HL-60 (cell line): ENCODE measurements at regions not wholly inside any gene's neighbourhood (a gene's known extent, or its start where the extent isn't known, plus 50 kb on each side); places are given as distances from the start of the nearest gene placed in this dataset.
"Not testable (repeated sequence)": the region's sequence is repeated elsewhere in the genome, so short reads cannot be mapped to it uniquely, and the experiment has no call there.

Experiments
- POLR2AphosphoS5 ChIP-seq: IDR thresholded peaks from 2 replicates; pipeline ENCODE4 v1.6.1; 2012; ENCODE audit warnings: low read depth
- TF ChIP-seq, protein P1 (sequence below): IDR thresholded peaks from one replicate; pipeline ENCODE4 v1.5.1; 2011; ENCODE audit warnings: low read length, control low read depth, inconsistent platforms; ENCODE audit not compliant: insufficient read depth

DNA sequence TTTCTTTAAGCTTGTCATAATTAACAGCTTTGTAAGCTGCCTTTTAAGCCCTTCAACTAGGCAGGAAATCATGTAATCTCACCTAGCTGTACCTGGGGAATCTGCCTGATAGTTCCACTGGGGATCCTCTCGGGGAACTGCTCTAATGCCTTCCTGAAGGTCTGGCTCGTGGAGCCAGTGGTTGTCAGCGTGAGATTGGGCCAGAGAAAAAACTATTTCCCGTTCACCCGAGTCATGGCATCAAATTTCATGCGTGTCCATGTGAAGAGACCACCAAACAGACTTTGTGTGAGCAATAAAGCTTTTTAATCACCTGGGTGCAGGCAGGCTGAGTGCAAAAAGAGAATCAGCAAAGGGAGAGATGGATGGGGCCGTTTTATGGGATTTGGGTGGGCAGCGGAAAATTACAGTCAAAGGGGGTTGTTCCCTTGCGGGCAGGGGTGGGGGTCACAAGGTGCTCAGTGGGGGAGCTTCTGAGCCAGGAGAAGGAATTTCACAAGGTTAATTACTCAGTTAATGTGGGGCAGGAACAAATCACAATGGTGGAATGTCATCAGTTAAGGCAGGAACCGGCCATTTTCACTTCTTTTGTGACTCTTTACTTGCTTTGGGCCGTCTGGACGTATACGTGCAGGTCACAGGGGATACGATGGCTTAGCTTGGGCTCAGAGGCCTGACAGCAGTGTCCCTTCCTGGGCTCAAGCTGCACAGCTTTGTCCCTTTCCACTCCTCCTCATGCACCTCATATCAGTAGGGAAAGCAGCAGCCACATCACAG lies 170.7 kb downstream of the UNC5CL start:
- TF ChIP-seq, protein P1, sequence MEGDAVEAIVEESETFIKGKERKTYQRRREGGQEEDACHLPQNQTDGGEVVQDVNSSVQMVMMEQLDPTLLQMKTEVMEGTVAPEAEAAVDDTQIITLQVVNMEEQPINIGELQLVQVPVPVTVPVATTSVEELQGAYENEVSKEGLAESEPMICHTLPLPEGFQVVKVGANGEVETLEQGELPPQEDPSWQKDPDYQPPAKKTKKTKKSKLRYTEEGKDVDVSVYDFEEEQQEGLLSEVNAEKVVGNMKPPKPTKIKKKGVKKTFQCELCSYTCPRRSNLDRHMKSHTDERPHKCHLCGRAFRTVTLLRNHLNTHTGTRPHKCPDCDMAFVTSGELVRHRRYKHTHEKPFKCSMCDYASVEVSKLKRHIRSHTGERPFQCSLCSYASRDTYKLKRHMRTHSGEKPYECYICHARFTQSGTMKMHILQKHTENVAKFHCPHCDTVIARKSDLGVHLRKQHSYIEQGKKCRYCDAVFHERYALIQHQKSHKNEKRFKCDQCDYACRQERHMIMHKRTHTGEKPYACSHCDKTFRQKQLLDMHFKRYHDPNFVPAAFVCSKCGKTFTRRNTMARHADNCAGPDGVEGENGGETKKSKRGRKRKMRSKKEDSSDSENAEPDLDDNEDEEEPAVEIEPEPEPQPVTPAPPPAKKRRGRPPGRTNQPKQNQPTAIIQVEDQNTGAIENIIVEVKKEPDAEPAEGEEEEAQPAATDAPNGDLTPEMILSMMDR = not testable (repeated sequence)
- TF ChIP-seq POLR2AphosphoS5 = not testable (repeated sequence)
